ENCODE measurements at regions not wholly inside any gene's neighbourhood (a gene's known extent, or its start where the extent isn't known, plus 50 kb on each side); places are given as distances from the start of the nearest gene placed in this dataset.

GRCh38 chr1:199243423-199244061 is 604.7 kb downstream of the PTPRC start:
- H3K9me3 ChIP-seq (ENCODE audit: control insufficient read depth, insufficient read depth, low read depth, low read length), result no peaks in the 10 kb centered on the region
- H3K36me3 ChIP-seq (ENCODE audit: control insufficient read depth in 2 of 2, insufficient read depth in 1 of 2, low read length in 2 of 2), result no peaks in the 10 kb centered on the region
- no peak overlapping the region for H3K4me3 ChIP-seq (ENCODE audit: low read depth, low read length)
- no peak overlapping the region for H3K27ac ChIP-seq (ENCODE audit: extremely low read depth, low read depth, low read length)
- TF ChIP-seq ZNF654 (tag by site-specific recombination; IDR thresholded peaks at IDR 0.05; ENCODE audit: low read depth) (peak; percentile 54), SCRT1 (tag by site-specific recombination; IDR thresholded peaks at IDR 0.05; ENCODE audit: borderline replicate concordance) (peak; percentile 59; the same call in 1 of the 2 replicates), ZNF341 (tag by site-specific recombination; IDR thresholded peaks at IDR 0.05; ENCODE audit: low read depth) (no peak), REST (tag by site-specific recombination; IDR thresholded peaks at IDR 0.05) (peak; percentile 72), CTCF (tag by site-specific recombination; IDR thresholded peaks at IDR 0.05) (peak; percentile 68), SCRT2 (tag by site-specific recombination; IDR thresholded peaks at IDR 0.05) (peak; percentile 87), PRDM2 (tag by site-specific recombination; IDR thresholded peaks at IDR 0.05; ENCODE audit: borderline replicate concordance) (no peak)
- ChIA-PET POLR2A (no interaction called here), CTCF (interaction anchor here (0.6 to 2.9 kb wide), 12 partner anchors 12 to 471 kb away, joined by 3 to 11 read pairs (median 3); no protein-coding TSS in a partner anchor)
- H3K4me1 ChIP-seq (ENCODE audit: control insufficient read depth, insufficient read depth, low read length), result no peaks in the 10 kb centered on the region

- Histone ChIP-seq H3K4me1 (ENCODE audit: control insufficient read depth, insufficient read depth, low read length) (no peaks in the 10 kb centered on the region), H3K4me3 (ENCODE audit: low read depth, low read length) (no peak overlapping the region), H3K9me3 (ENCODE audit: control insufficient read depth, insufficient read depth, low read depth, low read length) (no peaks in the 10 kb centered on the region), H3K27ac (ENCODE audit: extremely low read depth, low read depth, low read length) (no peak overlapping the region), H3K36me3 (ENCODE audit: control insufficient read depth in 2 of 2, insufficient read depth in 1 of 2, low read length in 2 of 2) (no peaks in the 10 kb centered on the region)
- ChIA-PET POLR2A (interaction anchor here (0.5 kb wide), 1 partner anchor 38 kb away, joined by 3 read pairs; no protein-coding TSS in a partner anchor), CTCF (no interaction called here)
- TF ChIP-seq ZNF580 (tag by site-specific recombination; IDR thresholded peaks at IDR 0.05) (no peak), AEBP2 (tag by site-specific recombination; IDR thresholded peaks at IDR 0.05; ENCODE audit: borderline replicate concordance) (no peak), HOXD13 (CRISPR knock-in tag; IDR thresholded peaks at IDR 0.05; ENCODE audit: borderline replicate concordance) (no peak), KLF17 (tag by site-specific recombination; IDR thresholded peaks at IDR 0.05) (no peak), ZNF280D (tag by site-specific recombination; IDR thresholded peaks at IDR 0.05) (no peak), ZNF18 (tag by site-specific recombination; IDR thresholded peaks at IDR 0.05) (no peak)
Observed at GRCh38 chr1:199245946-199246345, 607.1 kb downstream of the PTPRC start.

All from HEK293 (cell line).